Skeletal muscle tissue (tissue), 3 donors: ENCODE measurements at regions not wholly inside any gene's neighbourhood (a gene's known extent, or its start where the extent isn't known, plus 50 kb on each side); places are given as distances from the start of the nearest gene placed in this dataset.

Source experiments
- H3K27ac ChIP-seq: one replicate; pipeline ENCODE4 v1.7.0; 2013; ENCODE audit warnings: mild to moderate bottlenecking, low read depth, low read length, inconsistent platforms
- H3K27me3 ChIP-seq, 3 donors: one replicate each; pipeline ENCODE4 v1.7.0; 2013; ENCODE audit warnings: low read length in 3 of 3; ENCODE audit not compliant: control insufficient read depth in 3 of 3, insufficient read depth in 3 of 3
- H3K36me3 ChIP-seq, 3 donors: one replicate each; pipeline ENCODE4 v1.7.0; 2013; ENCODE audit warnings: low read length in 3 of 3; ENCODE audit not compliant: control insufficient read depth in 3 of 3, insufficient read depth in 3 of 3
- H3K4me1 ChIP-seq, 3 donors: one replicate each; pipeline ENCODE4 v1.7.0; 2013; ENCODE audit warnings: low read length in 3 of 3, mild to moderate bottlenecking in 3 of 3; ENCODE audit not compliant: control insufficient read depth in 3 of 3, insufficient read depth in 3 of 3
- H3K4me3 ChIP-seq, 3 donors: one replicate each; pipeline ENCODE4 v1.7.0; 2013; ENCODE audit warnings: low read length in 3 of 3
- H3K9ac ChIP-seq, 3 donors: one replicate each; pipeline ENCODE4 v1.7.0; 2013; ENCODE audit warnings: low read length in 3 of 3, mild to moderate bottlenecking in 3 of 3, moderate library complexity in 2 of 3, low read depth in 1 of 3
- H3K9me3 ChIP-seq, 3 donors: one replicate each; pipeline ENCODE4 v1.7.0; 2013; ENCODE audit warnings: low read length in 3 of 3; ENCODE audit not compliant: control insufficient read depth in 3 of 3
- donor health status: Osteomylitis.

GRCh38 chr14:35992816-35993683, 166.9 kb downstream of the BRMS1L start:
- Histone ChIP-seq H3K9ac (no peak overlapping the region), H3K36me3 (no peaks in the 10 kb centered on the region), H3K4me3 (no peak overlapping the region), H3K4me1 (no peaks in the 10 kb centered on the region), H3K27me3 (peaks cover 0 to 2% (median 0%) of the 10 kb centered on the region in 3 donors), H3K9me3 (no peaks in the 10 kb centered on the region), H3K27ac (no peak overlapping the region)

- no peak overlapping the region for H3K27ac ChIP-seq
- no peaks in the 10 kb centered on the region for H3K9me3 ChIP-seq
- H3K4me3 ChIP-seq = no peak overlapping the region
- H3K4me1 ChIP-seq = no peaks in the 10 kb centered on the region
- no peak overlapping the region for H3K9ac ChIP-seq
- no peaks in the 10 kb centered on the region for H3K36me3 ChIP-seq
- peaks cover 0 to 2% (median 0%) of the 10 kb centered on the region in 3 donors for H3K27me3 ChIP-seq
These were observed 165.2 kb downstream of the BRMS1L start for GRCh38 chr14:35991356-35991755.

- H3K4me3 ChIP-seq = no peak overlapping the region
- H3K9me3 ChIP-seq = no peaks in the 10 kb centered on the region
- H3K27me3 ChIP-seq = peaks cover 0 to 2% (median 0%) of the 10 kb centered on the region in 3 donors
- no peak overlapping the region for H3K9ac ChIP-seq
- H3K4me1 ChIP-seq = no peaks in the 10 kb centered on the region
- H3K27ac ChIP-seq = no peak overlapping the region
- H3K36me3 ChIP-seq = no peaks in the 10 kb centered on the region
These were observed 163.6 kb downstream of the BRMS1L start for GRCh38 chr14:35989736-35990135.

- Histone ChIP-seq H3K27ac (no peak overlapping the region), H3K4me3 (no peak overlapping the region), H3K4me1 (no peaks in the 10 kb centered on the region), H3K9me3 (no peaks in the 10 kb centered on the region), H3K9ac (no peak overlapping the region), H3K27me3 (peaks cover 0 to 2% (median 0%) of the 10 kb centered on the region in 3 donors), H3K36me3 (no peaks in the 10 kb centered on the region)
These were observed 163.0 kb downstream of the BRMS1L start for GRCh38 chr14:35988972-35989690.

- no peaks in the 10 kb centered on the region for H3K4me1 ChIP-seq
- no peak overlapping the region for H3K27ac ChIP-seq
- peaks cover 0 to 2% (median 0%) of the 10 kb centered on the region in 3 donors for H3K27me3 ChIP-seq
- H3K36me3 ChIP-seq = no peaks in the 10 kb centered on the region
- no peak overlapping the region for H3K9ac ChIP-seq
- H3K4me3 ChIP-seq = no peak overlapping the region
- H3K9me3 ChIP-seq = no peaks in the 10 kb centered on the region
These were observed 162.4 kb downstream of the BRMS1L start for GRCh38 chr14:35988550-35988949.

GRCh38 chr14:35987731-35988130, 161.6 kb downstream of the BRMS1L start:
- Histone ChIP-seq H3K4me3 (no peak overlapping the region), H3K4me1 (no peaks in the 10 kb centered on the region), H3K27ac (no peak overlapping the region), H3K9me3 (no peaks in the 10 kb centered on the region), H3K9ac (no peak overlapping the region), H3K27me3 (peaks cover 0 to 2% (median 0%) of the 10 kb centered on the region in 3 donors), H3K36me3 (no peaks in the 10 kb centered on the region)

GRCh38 chr14:35986219-35986573, 160.1 kb downstream of the BRMS1L start:
- Histone ChIP-seq H3K4me3 (no peak overlapping the region), H3K27me3 (peaks cover 0 to 2% (median 0%) of the 10 kb centered on the region in 3 donors), H3K36me3 (no peaks in the 10 kb centered on the region), H3K4me1 (no peaks in the 10 kb centered on the region), H3K27ac (no peak overlapping the region), H3K9ac (no peak overlapping the region), H3K9me3 (no peaks in the 10 kb centered on the region)

- H3K9ac ChIP-seq = no peak overlapping the region
These were observed 159.5 kb downstream of the BRMS1L start for GRCh38 chr14:35985474-35986218.

GRCh38 chr14:35979531-35979930, 153.4 kb downstream of the BRMS1L start:
- no peaks in the 10 kb centered on the region for H3K4me1 ChIP-seq
- no peaks in the 10 kb centered on the region for H3K36me3 ChIP-seq
- no peaks in the 10 kb centered on the region for H3K9me3 ChIP-seq
- H3K9ac ChIP-seq = no peak overlapping the region
- H3K4me3 ChIP-seq = no peak overlapping the region
- H3K27me3 ChIP-seq = no peaks in the 10 kb centered on the region
- H3K27ac ChIP-seq = no peak overlapping the region

More at GRCh38 chr14:35985474-35986218, 159.5 kb downstream of the BRMS1L start:
- Histone ChIP-seq H3K27ac (no peak overlapping the region), H3K4me1 (no peaks in the 10 kb centered on the region), H3K36me3 (no peaks in the 10 kb centered on the region), H3K4me3 (no peak overlapping the region), H3K9me3 (no peaks in the 10 kb centered on the region), H3K27me3 (peaks cover 0 to 2% (median 0%) of the 10 kb centered on the region in 3 donors)
